NCI-H146 treated with DMSO at 0.1 percent for 48 hours (cell line): ENCODE measurements at regions not wholly inside any gene's neighbourhood (a gene's known extent, or its start where the extent isn't known, plus 50 kb on each side); places are given as distances from the start of the nearest gene placed in this dataset.

Source experiments
- DNase-seq: peaks from one replicate; lab custom pipeline; 2025; ENCODE audit not compliant: unreplicated experiment; lab: John Stamatoyannopoulos, UW

GRCh38 chr12:59087691-59088090, 167.4 kb upstream of the LRIG3 start:
- DNase-seq: no peak

GRCh38 chr12:59087077-59087673, 166.9 kb upstream of the LRIG3 start:
- DNase-seq: peak; percentile 39

- peak; percentile 77 for DNase-seq
Measured at GRCh38 chr12:59086126-59086525, 165.8 kb upstream of the LRIG3 start.

- peak; percentile 50 for DNase-seq
Measured at GRCh38 chr12:59085690-59086089, 165.4 kb upstream of the LRIG3 start.

GRCh38 chr12:59084511-59085375, 164.4 kb upstream of the LRIG3 start:
- DNase-seq: peak; percentile 90

GRCh38 chr12:59082952-59083351, 162.6 kb upstream of the LRIG3 start:
- DNase-seq: no peak

GRCh38 chr12:59080101-59080500, 159.8 kb upstream of the LRIG3 start:
- DNase-seq: no peak

- no peak for DNase-seq
Measured at GRCh38 chr12:59079472-59079871, 159.2 kb upstream of the LRIG3 start.

- no peak for DNase-seq
Measured at GRCh38 chr12:59079002-59079401, 158.7 kb upstream of the LRIG3 start.

GRCh38 chr12:59077575-59078426, 157.5 kb upstream of the LRIG3 start:
- DNase-seq: no peak

GRCh38 chr12:59077153-59077552, 156.8 kb upstream of the LRIG3 start:
- DNase-seq: no peak

GRCh38 chr12:59076622-59077021, 156.3 kb upstream of the LRIG3 start:
- DNase-seq: no peak

- no peak for DNase-seq
Measured at GRCh38 chr12:59075968-59076490, 155.7 kb upstream of the LRIG3 start.

- no peak for DNase-seq
Measured at GRCh38 chr12:59075141-59075540, 154.8 kb upstream of the LRIG3 start.

- no peak for DNase-seq
Measured at GRCh38 chr12:59070322-59070933, 150.1 kb upstream of the LRIG3 start.

GRCh38 chr12:59069516-59069915, 149.2 kb upstream of the LRIG3 start:
- DNase-seq: no peak

- DNase-seq: no peak
Measured at GRCh38 chr12:59068436-59068835, 148.1 kb upstream of the LRIG3 start.

GRCh38 chr12:59067083-59067482, 146.8 kb upstream of the LRIG3 start:
- peak; percentile 51 for DNase-seq

- DNase-seq: no peak
Measured at GRCh38 chr12:59066445-59066844, 146.1 kb upstream of the LRIG3 start.

- no peak for DNase-seq
Measured at GRCh38 chr12:59059088-59059935, 139.0 kb upstream of the LRIG3 start.
